ENCODE measurements at regions not wholly inside any gene's neighbourhood (a gene's known extent, or its start where the extent isn't known, plus 50 kb on each side); places are given as distances from the start of the nearest gene placed in this dataset.

GRCh38 chr10:4119107-4119506 lies 334.1 kb upstream of the KLF6 start:
- TF ChIP-seq, protein P1, sequence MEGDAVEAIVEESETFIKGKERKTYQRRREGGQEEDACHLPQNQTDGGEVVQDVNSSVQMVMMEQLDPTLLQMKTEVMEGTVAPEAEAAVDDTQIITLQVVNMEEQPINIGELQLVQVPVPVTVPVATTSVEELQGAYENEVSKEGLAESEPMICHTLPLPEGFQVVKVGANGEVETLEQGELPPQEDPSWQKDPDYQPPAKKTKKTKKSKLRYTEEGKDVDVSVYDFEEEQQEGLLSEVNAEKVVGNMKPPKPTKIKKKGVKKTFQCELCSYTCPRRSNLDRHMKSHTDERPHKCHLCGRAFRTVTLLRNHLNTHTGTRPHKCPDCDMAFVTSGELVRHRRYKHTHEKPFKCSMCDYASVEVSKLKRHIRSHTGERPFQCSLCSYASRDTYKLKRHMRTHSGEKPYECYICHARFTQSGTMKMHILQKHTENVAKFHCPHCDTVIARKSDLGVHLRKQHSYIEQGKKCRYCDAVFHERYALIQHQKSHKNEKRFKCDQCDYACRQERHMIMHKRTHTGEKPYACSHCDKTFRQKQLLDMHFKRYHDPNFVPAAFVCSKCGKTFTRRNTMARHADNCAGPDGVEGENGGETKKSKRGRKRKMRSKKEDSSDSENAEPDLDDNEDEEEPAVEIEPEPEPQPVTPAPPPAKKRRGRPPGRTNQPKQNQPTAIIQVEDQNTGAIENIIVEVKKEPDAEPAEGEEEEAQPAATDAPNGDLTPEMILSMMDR (IDR thresholded peaks at IDR 0.05; ENCODE audit: low read depth, low read length, poor library complexity, severe bottlenecking), result no peak
- no peak for TF ChIP-seq EZH2phosphoT487 (IDR thresholded peaks at IDR 0.05; ENCODE audit: borderline replicate concordance, low read length)
